SKM-1 (cell line): ENCODE measurements at regions not wholly inside any gene's neighbourhood (a gene's known extent, or its start where the extent isn't known, plus 50 kb on each side); places are given as distances from the start of the nearest gene placed in this dataset.

Experiments
- DNase-seq: peaks from one replicate; lab custom pipeline; 2025; ENCODE audit not compliant: unreplicated experiment; lab: John Stamatoyannopoulos, UW

DNA sequence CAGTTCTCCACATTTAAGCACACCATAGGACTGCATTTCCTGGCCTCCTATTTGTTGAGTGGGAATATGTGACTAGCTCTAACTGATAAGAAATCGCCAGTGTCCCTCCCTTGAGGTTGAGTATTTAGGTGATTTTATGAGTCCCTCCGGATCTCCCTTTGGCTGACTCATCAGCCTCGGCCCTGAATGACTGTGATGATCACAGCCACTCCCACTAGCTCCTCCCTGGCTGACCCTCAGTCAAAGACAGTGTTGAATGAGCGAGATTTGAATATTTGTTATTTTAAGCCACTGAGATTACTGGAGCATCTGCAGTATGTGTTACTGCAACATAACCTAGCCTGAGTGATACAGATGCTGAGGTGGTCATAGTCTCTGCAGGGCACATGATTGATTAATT, 515.3 kb downstream of the EPHB1 start:
- no peak for DNase-seq

DNA sequence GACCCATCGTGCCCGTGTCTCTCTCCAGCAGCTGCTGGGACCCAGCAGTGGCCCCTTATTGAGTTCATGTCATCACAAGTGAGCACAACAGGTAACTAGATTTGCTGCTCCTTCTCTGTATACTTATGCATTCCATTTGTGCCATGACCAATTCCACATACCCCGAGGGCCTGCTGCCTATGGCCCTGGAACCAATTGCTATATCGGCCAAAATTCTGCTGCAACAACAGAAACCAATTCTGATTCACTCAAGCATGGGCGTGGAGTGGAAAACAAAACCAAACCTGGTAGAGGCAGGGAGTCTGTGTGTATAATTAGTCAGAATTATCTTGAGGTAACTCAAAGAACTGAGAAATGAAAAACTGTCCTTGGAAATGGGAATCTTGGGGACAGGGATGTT, 516.6 kb downstream of the EPHB1 start:
- DNase-seq: no peak

DNA sequence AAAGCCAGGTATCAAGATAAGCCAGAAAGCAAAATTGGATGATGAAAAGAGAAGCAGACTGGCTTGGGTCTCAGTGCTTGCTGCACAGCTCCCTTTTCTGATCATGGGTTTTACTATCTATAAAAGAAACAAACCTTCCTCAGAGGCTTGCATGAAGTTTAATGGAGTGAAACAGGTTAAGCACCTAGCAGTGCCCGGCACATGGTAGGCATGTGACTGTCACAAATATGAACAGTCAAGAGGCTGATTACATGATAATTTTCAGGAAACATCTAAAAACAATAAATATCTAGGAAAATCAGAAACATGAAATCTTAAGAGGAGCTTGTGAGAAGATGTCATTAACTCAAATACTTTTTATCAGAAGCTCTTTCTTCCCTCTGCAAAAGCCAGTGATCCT, 519.2 kb downstream of the EPHB1 start:
- DNase-seq: no peak

DNA sequence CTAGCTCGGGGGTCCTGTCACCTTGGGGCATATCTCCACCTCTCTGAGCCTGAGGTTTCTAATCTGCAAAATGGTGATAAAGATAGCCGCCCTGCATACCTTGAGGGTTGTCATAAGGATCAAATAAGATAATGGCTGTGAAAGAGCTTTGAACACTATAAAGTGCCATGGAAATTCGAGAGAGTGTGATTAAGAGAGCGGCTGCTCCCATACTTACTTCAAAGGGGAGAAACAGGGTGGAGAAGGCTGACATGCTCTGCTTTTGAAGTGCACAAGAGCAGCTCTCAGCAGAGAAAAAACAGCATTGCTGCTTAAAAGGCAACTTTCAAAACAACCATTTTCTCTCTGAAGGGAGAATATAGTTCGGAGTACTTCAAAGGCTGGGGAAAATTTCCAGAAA, 529.2 kb downstream of the EPHB1 start:
- no peak for DNase-seq

DNA sequence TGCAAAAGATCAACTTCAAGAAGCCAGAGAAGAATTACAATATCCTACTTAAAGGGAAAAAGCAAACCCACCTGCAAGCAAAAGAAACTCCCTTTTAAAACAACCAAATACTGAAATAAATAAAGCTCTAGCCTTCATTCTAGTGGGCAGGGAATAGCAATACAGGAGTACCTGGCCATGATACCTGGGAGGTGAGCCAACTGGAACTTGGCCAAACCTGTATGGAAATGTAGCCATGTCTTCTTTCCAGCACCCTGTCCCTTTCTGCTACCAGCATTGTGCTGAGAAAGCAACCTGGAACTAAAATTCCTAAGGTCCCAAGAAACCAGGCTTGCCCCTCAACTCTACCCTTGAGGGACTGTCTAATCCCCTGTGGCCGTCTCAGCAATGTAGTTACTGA, 530.0 kb downstream of the EPHB1 start:
- DNase-seq: no peak

DNA sequence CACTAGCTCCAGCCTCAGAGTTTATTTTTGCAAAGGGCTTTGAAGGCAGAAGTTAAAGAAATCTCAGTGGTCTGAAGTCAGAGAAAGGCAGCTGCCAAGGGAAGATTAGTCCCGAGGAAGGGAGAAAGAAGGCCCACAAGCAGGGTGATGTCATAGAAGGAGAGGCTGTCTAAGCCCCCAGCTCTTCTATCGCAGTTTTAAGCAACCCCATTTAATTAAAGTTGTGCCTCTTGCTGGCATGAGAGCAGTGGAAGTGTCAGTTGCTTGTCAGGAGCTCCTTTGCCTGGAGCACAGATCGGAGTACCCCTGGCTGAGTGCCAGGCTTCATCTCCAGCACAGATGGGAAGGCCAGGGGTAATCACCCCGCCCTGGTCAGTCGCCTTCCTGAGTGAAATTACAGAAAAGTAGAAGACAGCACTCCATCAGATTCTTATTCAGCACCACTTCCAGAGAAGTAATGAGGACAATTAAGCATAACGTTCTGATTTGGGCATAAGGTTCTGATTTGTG, 530.7 kb downstream of the EPHB1 start:
- no peak for DNase-seq

DNA sequence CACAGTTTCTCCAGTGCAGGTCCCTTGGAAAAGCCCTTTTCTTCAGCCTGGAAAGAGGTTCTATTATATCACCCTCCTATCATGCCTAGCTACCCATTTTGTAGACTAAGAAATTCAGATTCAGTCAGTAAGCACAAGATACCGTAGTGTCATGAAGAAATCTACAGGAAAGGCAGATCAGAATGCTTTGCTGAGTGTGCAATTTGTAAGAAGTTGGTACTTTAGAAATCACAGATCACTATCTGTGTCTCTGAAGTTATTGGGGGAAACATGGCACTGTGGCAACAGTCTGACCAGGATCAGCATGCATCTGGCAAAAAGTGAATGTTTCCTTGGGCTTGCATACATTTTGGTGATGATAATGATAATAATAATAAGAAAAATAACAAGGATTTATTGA, 531.8 kb downstream of the EPHB1 start:
- no peak for DNase-seq

DNA sequence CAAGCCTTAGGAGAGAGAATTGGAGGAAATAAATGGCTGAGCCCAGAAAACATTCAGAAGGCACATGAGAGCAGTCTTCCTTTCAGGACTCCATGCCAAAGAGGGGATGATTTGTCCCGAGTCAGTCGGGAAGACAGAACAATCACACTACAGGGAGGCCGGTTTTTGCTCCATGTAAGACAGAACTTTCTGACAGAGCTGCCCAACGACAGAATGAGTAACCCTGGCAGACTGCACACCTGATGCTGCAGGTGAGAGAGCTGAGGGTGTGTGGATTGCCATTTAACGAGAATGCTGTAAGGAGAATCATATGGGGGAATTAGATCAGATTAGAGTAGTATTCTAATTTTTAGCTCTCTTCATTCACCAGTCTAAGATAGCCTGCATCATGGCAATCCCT, 533.0 kb downstream of the EPHB1 start:
- DNase-seq: no peak

DNA sequence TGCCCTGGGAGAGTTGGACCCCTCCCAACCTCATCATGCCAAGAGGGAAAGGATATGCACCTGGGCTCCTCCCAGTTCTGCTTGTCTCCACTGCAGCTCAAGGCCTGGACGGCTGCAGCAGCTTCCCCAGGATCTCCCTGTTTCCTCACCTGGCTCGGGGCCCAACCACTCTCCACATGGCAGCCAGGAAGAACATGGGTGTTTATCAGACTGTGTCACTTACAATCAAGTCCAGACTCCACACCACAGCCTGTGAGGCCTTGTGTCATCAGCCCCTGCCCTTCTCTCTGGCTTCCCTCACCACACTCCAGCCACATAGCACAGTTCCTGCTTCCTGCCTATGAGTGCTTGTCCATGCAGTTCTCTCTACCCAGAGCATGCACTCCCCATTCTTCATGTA, 534.4 kb downstream of the EPHB1 start:
- no peak for DNase-seq

DNA sequence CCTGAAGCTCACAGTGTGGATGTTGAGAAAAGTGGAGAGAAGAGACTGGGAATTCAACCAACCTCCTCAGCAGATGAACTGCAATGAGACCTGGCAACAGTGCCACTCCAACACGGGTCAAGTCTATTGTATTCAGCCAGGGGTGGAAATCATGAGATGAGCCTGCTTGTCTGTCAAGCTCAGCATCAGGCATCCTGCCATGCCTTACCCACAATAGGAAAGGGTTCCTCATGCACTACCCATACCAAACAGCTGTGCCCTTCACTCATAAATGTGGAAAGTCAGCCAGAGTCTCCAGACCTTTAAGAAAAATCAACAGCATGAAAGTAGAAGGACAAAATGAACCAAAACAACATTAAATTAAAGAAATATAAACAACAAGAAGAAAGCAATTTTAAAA, 542.1 kb downstream of the EPHB1 start:
- no peak for DNase-seq

DNA sequence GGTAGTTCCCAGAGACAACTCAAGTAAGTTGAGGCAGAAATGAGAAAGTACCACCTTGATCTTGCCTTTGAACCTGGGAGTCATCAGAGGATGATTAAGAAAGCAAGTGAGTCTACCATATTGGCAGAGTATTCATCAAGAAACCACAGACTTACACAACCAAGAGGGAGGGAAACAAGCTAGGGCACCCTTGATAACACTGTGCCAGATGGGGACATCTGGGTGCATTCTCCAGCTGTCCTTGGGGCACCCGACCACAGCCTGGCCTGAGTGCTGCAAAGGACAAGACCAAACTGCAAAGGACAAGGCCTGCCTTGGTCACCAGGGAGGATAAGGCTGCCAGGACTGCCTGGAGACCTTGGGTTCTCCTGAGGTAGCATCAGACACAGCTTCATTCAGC, 553.6 kb downstream of the EPHB1 start:
- no peak for DNase-seq

DNA sequence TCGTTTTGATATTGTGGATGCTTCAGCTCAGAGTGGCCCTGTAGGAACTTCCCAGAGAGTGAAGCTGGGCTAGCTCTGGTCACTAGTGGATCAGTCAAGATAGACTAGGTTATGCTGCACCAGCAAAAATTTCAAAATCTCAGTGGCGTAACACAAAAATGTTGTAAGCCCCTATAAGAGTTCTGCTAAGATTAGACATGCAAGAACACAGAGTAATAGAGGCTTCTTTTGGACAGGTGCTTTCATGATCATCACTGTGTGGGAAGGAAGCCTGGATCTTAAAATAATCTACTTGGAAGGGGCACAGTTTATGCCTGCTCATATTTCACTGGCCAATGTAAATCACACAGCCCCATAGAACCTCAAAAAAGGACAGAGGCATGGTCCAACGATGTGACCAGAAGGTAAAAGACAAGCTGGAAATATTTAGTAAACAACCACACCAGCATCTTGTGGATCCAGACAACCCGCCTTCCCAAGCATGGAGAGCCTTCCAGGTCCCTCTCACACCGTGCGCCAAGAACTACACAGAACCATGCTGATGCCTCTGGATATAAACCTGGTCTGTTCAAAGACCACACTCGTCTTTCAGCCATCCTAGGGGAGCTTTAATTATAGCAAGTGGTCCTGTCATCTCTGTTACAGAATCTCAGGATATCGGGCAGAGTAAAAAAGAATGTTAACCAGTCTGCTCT, 554.3 kb downstream of the EPHB1 start:
- DNase-seq: no peak

DNA sequence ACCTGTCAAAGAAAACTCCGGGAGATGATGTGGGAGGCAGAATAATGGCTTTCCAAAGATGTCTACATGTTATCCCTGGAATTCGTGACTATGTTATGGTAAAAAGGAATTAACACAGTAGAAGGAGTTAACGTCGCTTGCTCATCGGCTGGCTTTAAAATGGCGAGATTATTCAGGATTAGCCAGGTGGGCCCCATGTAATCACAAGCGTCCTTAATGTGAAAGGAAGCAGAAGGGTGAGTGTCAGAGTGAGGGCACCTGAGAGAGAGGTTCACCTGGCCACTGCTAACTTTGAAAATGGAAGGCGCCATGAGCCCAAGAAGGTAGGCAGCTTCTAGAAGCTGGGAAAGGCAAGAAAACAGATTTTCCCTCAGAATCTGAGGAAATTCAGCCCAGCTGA, 557.2 kb downstream of the EPHB1 start:
- no peak for DNase-seq

DNA sequence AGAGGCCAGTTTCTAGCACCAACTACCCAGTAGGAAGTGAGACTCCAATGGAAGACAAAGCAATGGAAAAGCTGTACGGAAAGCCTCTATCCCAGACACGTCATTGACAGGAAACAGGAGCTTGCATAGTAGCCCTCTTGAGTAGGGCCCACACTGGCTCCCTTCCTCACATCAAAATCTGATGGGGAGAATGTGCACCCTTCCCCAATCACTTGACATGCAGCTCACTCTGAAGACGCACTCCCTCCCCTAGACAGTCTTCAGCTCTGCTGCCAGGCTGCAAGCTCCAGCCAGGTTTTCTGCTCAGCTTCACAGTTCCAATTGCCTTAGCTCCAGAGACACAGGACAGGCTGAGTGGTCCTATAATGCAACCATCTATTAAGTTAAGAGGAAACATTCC, 567.8 kb downstream of the EPHB1 start:
- DNase-seq: no peak

DNA sequence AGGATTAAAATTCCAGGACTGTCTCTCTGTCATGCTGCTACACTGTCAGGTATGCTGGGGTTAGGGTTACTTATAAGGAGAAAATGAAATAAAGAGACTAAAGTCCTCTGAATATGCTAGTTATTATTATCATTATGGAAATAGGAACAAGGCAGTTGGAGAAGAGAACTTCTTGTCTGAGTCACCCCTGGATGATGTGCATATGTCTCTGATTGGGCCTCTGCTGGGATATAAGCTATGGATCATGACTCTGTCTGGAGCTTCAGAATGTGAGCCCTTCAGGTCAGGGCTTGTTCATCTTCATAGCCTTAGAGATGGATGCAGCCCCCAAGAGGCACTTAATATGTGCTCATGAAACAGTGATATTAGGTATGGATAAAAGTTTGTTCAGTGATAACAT, 569.6 kb downstream of the EPHB1 start:
- no peak for DNase-seq

DNA sequence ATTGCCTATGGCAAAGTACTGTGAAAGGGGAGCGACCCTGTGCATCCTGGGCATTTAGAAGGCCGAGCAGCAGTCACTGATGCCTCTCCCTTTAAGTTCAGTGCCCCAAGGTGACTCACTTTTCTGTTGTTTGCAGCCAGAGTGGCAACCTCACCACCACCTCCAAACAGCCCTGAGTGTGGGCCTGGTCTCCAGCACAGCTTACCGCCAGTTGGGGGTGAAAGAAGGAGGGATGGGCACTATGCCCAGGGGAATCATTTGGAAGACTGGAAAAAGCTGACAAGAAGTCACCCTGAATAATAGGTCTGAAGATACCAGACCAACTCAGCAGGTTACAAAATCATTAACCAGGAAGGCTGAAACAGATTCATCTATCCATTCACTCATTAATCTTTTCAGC, 571.8 kb downstream of the EPHB1 start:
- no peak for DNase-seq

DNA sequence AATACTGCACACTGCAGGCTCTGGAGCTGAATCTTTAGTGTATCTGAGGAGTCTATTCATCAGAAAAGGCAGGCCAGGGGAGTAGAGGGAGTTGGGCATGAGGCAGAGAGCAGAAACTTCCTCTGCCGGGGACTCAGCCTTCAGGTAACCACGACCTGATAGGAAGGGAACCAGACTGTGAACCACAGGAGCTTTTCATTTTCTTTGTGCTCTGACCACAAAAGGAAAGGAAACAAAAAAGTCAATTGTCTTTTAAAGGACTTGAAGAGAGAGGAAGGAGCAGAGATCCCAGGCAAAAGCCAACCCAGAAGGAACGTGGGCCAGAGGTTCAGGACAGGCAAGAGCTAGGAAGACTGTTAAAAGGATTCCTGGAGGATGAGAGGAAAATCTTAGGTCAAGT, 573.3 kb downstream of the EPHB1 start:
- no peak for DNase-seq

DNA sequence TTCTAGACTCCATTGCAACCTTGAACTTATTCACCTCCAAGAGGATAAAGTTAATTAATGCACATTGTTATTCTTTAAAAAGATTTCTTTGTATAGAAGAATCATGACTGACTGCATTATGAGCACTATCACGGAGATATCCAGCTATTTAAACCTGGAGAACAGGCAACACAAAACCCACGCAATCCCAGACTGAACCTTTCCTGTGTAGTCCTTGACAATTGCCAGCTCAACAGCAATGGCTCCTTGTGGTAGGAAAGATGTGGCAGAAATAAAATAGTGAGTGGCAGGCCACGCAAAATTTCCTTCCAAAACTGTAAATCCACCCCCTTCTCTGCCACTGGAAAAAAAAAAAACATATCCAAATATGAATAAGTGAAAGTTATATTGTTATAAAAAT, 573.7 kb downstream of the EPHB1 start:
- no peak for DNase-seq

DNA sequence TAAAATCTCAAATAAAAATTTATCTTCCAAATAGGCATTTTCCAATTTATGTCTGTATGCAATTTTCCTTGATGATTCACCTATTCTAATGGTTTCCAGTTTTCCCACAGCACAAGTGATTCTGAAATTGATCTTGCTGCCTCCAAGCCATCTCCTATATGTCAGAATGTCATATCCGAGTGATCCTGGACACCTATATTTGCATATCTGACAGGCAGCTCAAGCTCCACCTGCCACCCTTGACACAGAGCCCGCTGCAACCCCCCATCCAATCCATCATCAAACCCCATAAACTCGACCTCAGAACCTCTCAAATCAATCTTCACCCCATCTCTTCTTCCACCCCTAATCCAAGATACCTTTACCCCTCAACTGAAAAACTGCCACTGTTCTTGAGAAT, 579.5 kb downstream of the EPHB1 start:
- no peak for DNase-seq

DNA sequence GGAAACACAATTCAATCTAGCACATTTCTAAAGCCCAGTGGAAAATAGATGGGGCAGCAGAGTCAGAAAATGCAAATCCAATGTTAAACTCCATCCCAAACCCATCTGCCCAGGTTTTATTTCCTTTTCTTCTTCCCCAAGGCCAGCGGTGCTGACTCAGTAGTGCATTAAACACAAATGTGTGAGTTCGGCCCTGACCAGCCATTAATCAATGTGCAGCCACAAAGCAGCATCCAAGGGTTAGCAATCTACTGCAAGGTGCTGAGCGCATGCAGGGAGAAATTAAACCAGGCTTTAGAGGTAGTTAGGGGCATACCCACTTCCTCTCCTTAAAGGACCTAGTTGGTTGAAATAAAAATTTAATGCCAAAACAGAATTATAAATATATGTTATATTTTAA, 583.3 kb upstream of the PPP2R3A start:
- no peak for DNase-seq

DNA sequence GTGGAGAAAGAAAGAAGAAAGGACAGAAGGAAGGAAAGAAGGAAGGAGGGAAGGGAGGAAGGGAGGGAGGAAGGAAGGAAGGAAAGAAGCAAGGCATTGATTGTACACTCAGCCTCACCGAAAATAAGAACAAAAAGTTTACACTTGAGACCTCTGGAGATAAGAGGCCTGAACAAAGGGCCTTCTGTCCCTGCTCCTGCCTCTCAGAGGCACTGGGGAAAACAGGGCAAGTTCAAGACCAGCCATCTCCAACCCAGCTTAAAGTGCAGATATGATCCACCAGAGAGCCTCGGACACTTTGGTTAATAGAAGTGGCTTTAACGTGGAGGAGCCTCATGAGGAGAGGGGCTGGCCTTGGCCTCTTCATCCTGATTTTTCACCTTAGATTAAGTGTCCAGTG, 582.9 kb upstream of the PPP2R3A start:
- DNase-seq: no peak

DNA sequence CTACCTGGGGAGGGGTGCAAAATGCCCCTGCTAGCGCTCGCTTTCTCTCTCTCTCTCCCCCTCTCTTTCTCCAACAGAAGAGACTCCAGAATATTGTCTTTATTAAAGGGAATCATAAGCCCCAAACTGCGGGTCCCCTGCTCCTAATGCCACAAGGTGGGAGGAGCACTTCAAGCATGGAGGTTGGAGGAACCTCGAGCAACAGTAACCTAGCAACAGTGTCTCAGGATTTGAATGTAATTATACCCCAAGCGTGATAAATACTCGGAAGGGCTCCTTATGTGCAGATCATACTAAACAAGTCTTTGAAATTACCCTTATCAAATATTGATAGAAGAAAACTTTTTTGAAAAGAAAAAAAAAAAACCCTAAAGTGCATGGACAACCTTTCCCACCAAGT, 582.2 kb upstream of the PPP2R3A start:
- no peak for DNase-seq

DNA sequence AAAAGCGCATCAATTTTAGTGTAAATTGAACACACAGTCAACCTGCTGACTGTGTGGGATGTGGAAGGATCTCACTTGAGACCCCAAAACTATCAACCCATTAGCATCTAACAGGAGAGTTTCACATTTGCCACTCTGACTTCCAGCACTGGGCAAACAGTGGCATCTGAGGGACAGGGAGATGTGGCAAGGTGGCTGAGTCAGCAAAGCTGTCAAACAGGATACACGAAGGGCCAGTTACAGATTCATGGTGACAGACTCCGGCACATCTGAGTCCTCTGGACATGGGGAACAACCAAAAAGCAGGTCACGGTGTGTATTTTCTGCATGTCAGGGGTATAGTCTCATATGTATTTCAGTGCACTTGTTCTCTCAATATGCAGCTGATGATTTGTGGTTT, 573.4 kb upstream of the PPP2R3A start:
- DNase-seq: no peak

DNA sequence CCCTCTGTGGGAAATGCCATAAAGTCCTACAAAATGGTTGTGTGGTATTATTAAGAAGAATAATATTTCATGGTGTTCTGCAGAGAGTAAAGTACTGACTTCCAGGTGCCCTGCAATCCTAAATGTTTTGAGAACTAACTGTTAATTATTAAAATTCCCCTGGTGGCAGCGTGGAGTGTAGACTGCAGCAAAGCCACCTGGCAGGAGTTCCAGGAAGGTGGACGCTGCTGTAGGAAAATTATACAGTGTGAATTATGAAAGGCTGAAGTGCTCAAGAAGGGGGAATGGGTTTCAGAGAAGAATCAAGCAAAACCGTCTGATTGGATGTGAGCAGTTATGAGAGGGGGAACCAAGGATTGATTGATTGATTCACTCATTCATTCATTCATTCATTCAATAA, 572.4 kb upstream of the PPP2R3A start:
- no peak for DNase-seq
